Mammary epithelial cell (primary cell): ENCODE measurements at regions not wholly inside any gene's neighbourhood (a gene's known extent, or its start where the extent isn't known, plus 50 kb on each side); places are given as distances from the start of the nearest gene placed in this dataset.

Source experiments
- EZH2 ChIP-seq: IDR thresholded peaks from 2 replicates; pipeline ENCODE4 v1.6.1; 2012; ENCODE audit warnings: low read length, inconsistent platforms, borderline replicate concordance
- TF ChIP-seq, protein P1 (sequence below), 2 donors: IDR thresholded peaks in 1 of 2; conservative IDR thresholded peaks in 1 of 2; 2 replicates each; pipeline ENCODE4 v1.5.1; 2011 to 2012; ENCODE audit warnings: inconsistent platforms in 2 of 2, low read length in 2 of 2, mild to moderate bottlenecking in 2 of 2, control low read depth in 1 of 2, low read depth in 1 of 2; ENCODE audit not compliant: insufficient read depth in 1 of 2; ENCODE audit errors: extremely low read depth in 1 of 2

DNA sequence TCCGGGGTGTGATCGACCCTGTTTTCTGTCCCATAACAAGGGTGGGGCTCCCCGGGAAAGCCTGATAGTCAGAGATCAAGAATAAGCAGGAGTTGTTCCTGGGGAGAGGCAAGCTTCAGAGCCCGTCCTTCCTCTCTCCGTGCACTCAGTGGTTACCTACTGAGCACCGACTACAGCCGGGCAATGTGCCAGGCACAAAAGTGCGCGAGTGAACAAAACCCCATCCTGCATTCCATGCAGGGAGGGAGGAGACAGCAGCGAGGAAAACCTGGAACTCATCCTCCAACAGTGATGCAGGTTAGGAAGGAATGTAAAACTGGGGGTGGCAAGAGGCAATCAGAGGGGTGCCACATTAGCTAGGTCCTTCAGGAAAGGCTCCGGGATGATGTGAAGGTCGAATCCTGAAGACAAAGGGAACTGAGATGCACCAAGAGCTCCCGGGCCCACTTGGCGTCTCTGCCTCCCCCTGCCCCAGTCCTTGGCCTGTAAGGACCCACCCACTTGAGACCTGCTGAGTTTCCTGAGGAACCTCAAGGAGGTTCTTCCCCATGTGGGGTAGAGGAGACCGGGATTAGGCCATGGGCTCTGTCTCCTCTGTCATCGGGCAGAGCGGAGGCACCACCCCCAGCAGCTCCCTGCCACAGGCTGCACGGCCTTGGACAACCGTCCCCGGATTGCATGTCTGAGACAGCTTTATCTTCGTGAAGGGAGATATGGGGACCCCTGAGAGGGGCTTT, 198.2 kb downstream of the NDUFA10 start:
- TF ChIP-seq, protein P1, sequence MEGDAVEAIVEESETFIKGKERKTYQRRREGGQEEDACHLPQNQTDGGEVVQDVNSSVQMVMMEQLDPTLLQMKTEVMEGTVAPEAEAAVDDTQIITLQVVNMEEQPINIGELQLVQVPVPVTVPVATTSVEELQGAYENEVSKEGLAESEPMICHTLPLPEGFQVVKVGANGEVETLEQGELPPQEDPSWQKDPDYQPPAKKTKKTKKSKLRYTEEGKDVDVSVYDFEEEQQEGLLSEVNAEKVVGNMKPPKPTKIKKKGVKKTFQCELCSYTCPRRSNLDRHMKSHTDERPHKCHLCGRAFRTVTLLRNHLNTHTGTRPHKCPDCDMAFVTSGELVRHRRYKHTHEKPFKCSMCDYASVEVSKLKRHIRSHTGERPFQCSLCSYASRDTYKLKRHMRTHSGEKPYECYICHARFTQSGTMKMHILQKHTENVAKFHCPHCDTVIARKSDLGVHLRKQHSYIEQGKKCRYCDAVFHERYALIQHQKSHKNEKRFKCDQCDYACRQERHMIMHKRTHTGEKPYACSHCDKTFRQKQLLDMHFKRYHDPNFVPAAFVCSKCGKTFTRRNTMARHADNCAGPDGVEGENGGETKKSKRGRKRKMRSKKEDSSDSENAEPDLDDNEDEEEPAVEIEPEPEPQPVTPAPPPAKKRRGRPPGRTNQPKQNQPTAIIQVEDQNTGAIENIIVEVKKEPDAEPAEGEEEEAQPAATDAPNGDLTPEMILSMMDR (conservative IDR thresholded peaks at IDR 0.05 in 1 of 2, IDR thresholded peaks at IDR 0.05 in 1 of 2; ENCODE audit: extremely low read depth in 1 of 2, insufficient read depth in 1 of 2, low read depth in 1 of 2, low read length in 2 of 2), result no peak
- no peak for TF ChIP-seq EZH2
